GM19467 (cell line): ENCODE measurements at regions not wholly inside any gene's neighbourhood (a gene's known extent, or its start where the extent isn't known, plus 50 kb on each side); places are given as distances from the start of the nearest gene placed in this dataset.

Experiments
- ATAC-seq: cut with Tn5 transposase; IDR thresholded peaks from one replicate; pipeline ENCODE4 v1.9.1; 2021; ENCODE audit warnings: mild to moderate bottlenecking, moderate library complexity; ENCODE audit not compliant: unreplicated experiment

DNA sequence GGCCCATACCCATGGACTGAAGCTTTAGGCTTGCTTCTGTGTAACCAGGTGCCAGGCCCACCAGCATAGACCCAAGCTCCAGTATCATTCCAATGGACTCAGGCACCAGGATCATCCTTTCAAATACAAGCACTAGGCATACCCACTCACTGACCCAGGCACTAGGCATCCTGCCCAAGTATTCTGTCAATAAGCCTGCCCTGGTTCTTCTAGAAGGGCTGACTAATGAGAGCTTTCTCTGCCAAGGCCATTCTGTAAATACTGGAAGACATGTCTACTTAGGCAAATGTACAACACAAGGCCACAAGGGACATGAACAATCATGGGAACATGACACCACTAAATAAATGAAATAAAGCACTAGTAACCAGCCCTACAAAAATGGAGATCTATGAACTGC lies 352.2 kb downstream of the FSCB start:
- ATAC-seq = no peak

DNA sequence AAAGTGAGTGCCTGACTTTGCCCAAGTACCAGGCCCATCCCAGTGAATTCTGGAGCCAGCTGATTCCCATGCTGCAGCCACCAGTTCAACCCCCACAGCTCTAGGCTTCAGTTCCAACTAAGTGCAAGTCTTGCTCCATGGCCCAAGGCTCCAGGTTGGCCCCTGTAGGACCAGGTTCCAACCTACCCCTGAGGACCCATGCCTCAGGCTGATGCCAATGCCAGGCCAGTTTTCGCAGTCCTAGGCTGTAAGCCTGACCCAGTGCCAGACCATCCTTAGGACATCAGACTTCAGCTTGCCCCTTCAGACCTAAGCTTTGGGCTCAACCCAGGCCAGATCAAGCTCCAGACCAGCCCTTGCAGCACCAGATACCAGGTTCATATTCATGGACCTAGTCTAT lies 352.6 kb downstream of the FSCB start:
- ATAC-seq = no peak

DNA sequence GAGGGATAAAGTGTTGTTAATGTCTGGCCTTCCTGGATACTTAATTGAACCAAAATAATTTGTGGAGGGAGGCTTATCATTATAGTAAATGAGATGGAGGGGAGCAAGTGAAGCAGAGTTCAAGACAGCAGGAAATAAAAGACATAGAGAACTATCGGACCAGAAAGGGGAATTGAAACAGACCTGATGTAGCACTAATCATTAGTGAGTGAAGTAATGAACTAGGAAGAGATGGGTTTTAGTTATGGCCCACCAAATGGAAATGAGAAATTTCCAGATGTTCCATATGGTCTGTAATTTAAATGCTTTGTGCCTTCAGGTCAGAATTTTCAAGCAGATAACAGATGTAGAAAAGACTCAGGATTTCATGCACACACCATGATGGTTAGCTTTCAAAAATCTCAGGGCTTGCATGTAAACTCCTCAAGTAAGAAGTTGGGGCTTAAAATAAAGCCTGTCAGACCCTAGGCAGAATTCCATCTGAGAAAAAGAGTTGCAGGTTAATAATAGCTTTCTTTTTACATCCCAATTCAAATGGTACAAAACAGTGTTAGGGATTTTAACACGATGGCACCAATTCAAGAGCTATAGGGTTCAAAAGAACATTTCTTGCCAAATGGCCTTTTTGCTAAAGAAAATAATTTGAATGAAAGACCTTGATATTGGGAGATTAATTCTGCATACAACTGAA lies 355.8 kb downstream of the FSCB start:
- ATAC-seq = no peak

DNA sequence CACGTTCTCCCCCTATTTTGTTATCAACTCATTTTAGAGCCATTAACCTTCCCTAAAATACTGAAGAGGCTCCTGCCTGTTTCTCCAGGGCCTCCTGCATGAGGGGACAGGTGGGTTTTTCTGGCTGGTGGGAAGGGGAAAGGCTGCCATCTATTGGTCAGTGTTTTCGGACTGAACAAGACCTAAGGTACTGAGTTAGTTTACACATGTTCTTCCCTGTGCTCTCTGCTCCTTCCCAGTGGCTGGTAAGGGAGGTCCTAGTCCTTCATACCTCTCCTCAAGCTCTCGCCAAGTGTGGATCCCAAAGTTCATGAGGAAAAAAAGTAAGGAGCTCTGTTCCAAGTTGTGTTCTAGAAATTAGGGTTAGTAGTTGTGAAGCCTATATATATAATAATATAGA lies 357.5 kb downstream of the FSCB start:
- no peak for ATAC-seq

DNA sequence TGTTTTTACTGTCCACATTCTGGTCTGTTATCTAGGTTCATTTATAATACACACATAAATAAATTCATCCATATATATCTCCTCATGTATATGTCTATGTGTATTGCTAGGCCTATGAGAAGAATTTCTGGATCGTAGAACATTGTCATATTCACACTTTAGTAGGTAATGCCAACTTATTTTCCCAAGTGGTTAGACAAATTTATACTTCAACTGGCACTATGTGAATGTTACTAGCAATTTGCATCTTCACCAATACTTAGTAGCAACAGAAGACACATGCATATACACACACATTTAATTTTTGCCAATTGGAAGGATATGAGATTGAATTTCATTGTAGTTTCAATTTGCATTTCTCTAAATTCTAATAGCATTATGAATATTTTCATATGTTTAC lies 365.1 kb downstream of the FSCB start:
- no peak for ATAC-seq

DNA sequence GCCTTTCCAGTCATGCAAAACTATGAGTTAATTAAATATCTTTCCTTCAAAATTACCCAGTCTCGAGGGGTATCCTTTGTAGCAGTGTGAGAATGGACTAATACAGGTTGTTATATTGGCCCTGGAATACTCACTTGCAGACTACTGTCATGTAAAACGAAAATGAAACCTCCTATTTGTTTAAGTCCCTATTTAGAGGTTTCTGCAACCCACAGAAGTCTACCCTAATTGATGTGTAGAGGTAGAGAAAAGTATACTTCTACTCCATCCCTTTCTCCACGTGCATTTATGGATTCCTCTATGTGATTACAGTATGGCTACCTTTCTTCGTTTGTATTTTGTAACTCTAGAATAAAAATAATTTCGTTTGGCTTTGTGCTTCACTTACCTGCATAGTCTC lies 371.1 kb downstream of the FSCB start:
- ATAC-seq = no peak

DNA sequence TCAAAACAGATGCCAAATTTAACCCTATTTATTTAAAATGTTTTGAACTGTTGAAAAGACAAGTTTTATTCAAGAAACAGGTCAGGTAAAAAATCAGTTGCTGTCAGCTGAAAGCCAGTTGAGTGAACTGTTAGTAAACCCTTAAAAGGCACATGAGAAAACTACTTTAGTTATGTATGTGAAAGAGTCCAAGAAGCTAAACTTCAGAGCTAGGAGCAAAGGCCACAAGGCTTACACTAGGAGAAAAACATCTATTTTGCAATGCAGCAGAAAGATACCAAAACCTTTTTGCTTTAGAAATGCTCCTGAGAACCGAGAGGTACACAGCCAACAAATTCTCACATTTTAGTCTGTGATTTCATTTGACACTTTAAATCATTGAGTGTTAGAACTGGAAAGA lies 375.2 kb downstream of the FSCB start:
- no peak for ATAC-seq

DNA sequence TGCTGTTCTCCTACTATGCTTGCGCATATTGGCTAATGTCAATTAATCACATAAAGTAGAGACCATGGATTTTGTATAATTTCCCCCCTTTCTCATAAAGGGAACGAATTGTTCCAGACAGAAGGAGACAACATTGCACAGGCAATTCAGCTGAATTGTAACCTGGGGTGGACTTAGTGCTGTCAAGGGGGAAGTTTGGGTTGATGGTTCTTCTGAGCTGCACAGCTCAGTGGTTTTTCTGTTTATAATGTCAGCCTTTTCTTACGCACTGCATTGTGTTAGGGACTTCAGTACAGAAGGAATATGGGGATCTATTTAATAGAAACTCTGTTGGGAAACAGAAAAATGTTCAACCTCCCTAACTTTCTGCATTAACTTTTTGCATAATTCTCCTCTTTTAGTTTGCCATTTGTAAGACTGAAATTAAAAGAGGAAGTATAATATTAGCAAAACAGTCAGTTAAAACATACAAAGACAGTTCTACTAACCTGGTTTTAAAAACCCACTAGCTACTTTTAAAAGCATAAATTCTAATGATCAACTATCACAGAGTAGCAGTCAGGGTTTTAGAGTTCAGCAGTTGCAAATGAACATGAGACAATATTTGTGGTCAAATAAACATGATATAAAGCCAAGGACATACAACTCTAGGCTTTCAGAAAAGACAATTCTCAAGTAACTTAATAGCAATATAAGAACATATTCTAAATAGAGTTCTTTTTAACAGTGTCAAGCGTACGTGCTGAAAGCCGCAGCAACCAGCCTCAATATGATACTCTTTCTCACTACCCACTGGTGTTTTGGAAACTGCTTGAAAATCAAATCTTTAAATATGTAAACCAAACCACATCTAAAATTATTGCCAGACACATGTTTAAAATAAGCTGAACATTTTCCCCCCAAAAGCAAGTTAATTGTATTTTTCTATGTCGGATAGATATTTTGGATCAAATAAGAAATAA lies 393.0 kb downstream of the FSCB start:
- ATAC-seq = no peak

GRCh38 chr14:44112774-44113460 lies 394.2 kb downstream of the FSCB start:
- ATAC-seq = no peak

- no peak for ATAC-seq
Measured at GRCh38 chr14:44109036-44109435, 398.0 kb downstream of the FSCB start.

DNA sequence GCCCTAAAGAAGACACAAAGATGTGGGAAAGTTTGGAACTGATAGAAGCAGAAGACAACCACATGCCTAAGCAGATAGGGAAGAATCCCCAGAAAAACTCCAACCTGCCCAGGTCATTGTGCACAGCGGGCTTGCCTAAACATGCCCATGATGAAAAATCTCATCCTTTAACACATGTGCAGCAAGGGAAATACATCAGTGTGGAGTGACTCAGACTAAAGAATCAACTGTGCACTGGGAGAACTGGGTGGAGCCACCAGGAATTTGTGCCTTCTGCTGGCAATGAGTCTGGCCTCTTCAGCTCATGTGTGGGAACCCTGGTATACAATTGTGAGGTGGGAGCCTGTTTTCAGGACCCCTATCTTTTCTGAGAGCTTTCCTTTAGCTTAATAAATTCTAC lies 398.5 kb downstream of the FSCB start:
- ATAC-seq = no peak

DNA sequence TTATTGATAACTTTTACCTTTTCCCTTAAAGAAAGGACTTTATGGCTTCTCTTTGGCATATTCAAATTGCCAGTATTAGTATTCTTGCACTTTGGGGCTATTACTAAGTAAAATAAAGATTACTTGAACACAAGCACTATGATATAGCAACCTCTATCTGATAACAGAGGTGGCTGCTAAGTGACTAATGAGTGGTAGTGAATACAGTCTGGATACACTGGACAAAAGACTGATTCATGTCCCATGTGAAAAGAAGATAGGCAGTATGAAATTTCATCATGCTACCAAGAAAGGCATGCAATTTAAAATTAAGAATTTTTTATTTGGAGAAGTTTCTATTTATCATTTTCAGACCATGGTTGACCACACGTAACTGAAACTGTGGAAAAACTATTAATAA lies 399.9 kb downstream of the FSCB start:
- no peak for ATAC-seq

GRCh38 chr14:44099743-44100488 lies 407.2 kb downstream of the FSCB start:
- ATAC-seq = no peak

DNA sequence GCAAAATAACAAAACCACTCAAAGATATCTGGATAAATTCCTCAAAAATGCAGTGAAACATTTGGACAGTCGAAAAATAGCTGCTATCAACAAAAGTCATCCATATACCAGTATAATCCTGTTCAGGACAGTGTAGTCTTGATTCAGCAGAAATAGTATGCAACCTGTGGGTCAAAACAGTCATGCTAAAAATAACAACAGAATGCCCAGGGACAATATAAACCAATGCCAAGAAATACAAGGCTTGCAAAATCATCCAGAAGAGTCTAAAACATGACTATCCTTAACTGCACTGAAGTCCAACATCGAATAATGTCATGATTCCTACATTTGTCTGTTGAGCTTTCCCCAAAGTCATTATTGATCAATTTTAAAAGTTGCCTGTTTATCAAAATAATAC lies 425.9 kb downstream of the FSCB start:
- no peak for ATAC-seq

DNA sequence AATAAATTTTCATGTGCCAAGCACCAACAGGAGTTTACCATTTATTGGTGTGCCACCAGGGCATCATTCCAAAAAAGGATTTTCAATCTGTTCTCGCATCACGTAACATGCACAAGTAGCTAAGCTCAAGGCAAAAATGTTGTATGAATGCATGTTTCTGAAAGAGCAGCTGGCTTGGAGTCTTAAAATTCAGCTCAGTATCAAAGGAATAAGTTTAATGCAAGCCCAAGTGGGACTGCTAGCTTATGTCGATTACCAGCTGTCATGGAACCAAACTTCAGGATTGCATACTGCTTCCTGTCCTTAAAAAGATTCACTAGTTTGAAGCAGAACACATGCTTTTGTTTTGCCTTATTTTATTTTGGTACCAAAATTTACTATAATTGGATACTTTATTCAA lies 437.0 kb downstream of the FSCB start:
- no peak for ATAC-seq

- no peak for ATAC-seq
Measured at GRCh38 chr14:44053422-44053821, 453.7 kb downstream of the FSCB start.

DNA sequence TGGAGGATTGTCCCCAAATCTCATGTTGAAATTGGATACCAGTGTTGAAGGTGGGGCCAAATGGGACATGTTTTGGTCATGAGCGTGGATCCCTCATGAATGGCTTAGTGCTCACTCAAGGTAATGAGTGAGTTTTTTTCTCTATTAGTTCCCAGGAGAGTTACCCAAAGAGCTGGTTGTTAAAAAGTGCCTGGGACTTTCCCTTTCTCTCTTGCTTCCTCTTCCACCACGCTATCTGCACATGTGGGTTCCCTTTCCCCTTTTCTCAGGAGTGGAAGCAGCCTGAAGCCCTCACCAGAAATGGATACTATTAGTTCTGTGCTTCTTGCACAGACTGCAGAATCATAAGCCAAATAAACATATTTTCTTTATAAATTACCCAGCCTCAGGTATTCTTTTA lies 465.4 kb downstream of the FSCB start:
- ATAC-seq = no peak

GRCh38 chr14:44040561-44040960 lies 466.5 kb downstream of the FSCB start:
- ATAC-seq = no peak

- no peak for ATAC-seq
Measured at GRCh38 chr14:44036248-44036647, 470.8 kb downstream of the FSCB start.

- no peak for ATAC-seq
Measured at GRCh38 chr14:44035707-44036106, 471.4 kb downstream of the FSCB start.

DNA sequence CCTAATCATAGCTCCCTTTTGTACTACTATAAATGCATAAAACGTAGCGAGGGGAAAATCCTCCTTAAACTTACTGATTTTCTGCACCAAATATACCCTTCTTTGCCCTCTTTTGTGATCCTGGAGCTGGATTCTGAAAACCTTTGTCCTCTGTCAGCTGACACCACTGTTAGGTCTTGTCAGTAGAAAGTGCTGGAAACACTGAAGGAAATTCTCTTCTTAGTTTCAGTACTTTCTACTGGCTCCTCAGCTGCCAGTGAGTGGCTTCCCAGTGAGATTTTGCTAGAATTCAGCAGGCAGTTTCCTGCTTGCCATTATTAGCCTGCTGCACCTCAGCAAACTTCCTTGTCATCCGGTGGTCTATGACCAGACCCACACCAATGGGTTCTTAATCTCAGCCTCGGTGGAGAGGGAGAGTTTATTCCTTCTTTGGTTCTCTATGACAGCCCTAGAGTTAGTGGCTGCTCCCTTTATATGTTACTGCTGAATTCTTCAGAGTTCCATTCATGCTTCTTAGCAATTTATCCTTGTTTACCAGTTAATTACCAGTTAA lies 476.2 kb downstream of the FSCB start:
- no peak for ATAC-seq
